ENCODE measurements at regions not wholly inside any gene's neighbourhood (a gene's known extent, or its start where the extent isn't known, plus 50 kb on each side); places are given as distances from the start of the nearest gene placed in this dataset.

GRCh38 chr10:9615189-9615588 lies 1402.5 kb upstream of the CELF2 start:
- DNase-seq (ENCODE audit: insufficient read length, low spot score) (no peak), FAIRE-seq (no peak)

GRCh38 chr10:9621216-9621615 lies 1396.5 kb upstream of the CELF2 start:
- FAIRE-seq = no peak
- no peak for DNase-seq (ENCODE audit: insufficient read length, low spot score)

DNA sequence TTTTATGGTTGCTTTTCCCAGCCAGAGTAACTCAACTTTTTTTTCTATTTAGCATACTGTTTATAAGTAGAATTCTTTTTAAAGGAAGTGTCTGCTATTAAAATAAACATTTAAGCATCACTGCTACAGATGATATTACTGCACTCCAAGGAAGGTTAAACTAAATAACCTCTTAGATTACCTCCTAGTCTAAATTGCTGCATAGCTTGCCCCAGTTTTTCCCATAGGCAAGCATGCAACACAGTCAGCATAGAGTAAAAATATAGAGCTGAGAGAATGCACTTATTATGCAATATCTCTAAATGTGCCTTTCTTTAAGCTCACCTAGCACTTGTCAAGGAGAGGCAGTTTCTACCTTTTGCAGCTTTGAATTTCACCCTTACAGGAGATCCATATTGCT lies 1392.4 kb upstream of the CELF2 start:
- DNase-seq (ENCODE audit: insufficient read length, low spot score) (no peak), FAIRE-seq (no peak)

DNA sequence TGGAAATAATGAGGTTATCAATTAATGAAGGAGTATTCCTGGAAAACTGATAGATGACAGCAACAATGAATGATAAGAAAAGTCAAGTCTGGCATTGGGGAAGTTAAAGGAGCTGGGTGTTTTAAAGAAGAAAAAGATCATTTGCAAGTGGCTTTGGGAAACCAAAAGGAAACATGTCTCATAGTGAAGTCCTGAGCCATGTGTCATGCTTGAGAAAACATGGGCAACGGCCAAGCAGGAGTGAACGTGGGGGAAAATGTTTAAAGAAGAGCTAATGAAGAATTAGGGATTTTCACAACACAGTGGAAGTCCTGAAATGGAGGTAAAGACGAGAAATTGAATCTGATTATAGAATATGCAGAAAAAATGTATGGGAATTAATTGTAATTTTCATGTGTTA lies 1383.2 kb upstream of the CELF2 start:
- DNase-seq (ENCODE audit: insufficient read length, low spot score) = no peak
- no peak for FAIRE-seq

DNA sequence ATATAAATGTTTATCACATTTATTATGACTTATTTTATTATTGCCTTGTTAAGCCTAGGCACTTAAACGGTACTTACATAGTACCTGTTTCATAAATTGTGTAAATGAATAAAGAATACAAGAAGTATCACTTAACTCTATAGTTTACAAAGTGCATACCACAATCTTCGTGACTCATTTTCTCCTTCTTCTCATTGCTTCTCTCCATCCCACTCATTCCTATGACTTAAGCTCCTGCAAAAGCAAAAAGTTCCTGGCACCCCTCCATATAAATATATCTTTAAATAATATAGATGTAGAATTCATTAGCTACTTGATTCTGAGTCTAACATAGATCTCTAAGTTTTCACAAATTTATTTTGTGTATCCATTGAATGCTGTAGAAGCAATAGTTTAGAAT lies 1382.0 kb upstream of the CELF2 start:
- FAIRE-seq (no peak), DNase-seq (ENCODE audit: insufficient read length, low spot score) (no peak)

GRCh38 chr10:9636216-9636615 lies 1381.5 kb upstream of the CELF2 start:
- DNase-seq (ENCODE audit: insufficient read length, low spot score) = no peak

GRCh38 chr10:9643782-9644181 lies 1373.9 kb upstream of the CELF2 start:
- no peak for FAIRE-seq
- no peak for DNase-seq (ENCODE audit: insufficient read length, low spot score)

More at GRCh38 chr10:9636216-9636615, 1381.5 kb upstream of the CELF2 start:
- no peak for FAIRE-seq

- DNase-seq (ENCODE audit: insufficient read length, low spot score) = no peak
- no peak for FAIRE-seq
Measured at GRCh38 chr10:9645404-9645803, 1372.3 kb upstream of the CELF2 start.

DNA sequence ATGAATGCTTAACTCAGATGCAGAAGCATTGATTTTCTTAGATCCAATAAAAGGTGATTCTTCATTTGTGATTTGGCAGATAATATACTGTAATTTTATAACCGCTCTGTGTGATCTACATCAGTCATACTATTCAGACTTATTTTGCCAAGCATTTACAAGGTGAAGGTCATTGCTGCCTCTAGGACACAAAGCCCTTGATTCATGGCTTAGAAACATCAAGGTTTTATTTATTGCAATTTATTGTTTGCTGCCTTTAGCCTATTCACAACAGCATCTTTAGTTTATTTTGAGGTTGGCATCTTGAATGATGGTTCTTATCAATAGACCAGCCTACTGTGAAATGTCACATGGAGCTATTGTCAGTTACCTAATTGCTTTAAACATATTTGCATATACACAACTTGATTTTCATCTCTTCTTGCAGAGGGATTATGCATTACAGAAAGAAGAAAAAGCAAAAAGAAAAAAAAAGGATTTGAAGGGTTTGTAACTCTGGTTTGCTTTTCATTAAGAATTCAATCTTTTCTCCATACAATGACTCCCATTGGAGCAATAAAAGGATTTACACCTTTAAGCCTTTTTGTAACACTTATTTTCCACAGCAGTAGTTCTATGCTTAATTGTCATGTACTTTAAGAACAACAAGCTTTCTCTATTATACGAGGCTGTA lies 1371.6 kb upstream of the CELF2 start:
- FAIRE-seq (no peak), DNase-seq (ENCODE audit: insufficient read length, low spot score) (no peak)

DNA sequence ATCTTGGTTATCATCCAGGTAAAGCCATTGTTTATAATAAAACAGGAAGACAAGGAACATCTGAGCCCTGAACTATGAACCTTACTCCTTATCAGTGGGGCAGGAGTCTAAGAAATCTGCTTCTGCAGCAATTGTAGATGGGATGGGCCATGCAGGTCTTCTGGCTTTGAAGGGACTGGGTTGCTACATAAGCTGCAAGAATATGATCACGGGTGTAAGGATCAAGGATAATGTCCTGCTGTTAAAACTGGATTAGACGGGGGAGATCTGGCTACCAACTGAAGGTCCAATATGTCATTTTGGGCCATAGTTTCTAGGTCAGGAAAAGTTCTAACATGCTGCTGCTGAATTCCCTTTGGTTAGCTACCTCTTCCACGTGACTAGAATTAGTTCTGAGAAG lies 1363.4 kb upstream of the CELF2 start:
- no peak for DNase-seq (ENCODE audit: insufficient read length, low spot score)
- FAIRE-seq = no peak

DNA sequence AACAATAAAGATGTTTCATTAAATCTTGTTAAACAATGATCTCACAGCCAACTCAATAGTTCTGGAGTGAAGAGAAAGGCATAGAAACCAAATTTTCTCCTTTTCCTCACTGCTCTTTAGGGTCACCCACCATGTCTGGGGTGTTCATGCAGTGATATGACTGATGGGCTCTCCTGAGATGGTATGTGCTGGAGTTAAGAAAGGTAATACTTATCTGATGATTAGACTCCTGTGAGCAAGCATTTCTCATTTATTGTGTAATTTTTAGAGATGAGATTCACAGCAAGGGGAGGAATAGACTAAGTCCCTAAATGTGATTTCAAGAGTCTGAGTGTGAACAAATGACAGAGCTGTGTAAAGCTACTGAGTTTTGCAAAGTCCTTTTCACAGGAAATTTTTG lies 1361.3 kb upstream of the CELF2 start:
- no peak for DNase-seq (ENCODE audit: insufficient read length, low spot score)
- FAIRE-seq = no peak

DNA sequence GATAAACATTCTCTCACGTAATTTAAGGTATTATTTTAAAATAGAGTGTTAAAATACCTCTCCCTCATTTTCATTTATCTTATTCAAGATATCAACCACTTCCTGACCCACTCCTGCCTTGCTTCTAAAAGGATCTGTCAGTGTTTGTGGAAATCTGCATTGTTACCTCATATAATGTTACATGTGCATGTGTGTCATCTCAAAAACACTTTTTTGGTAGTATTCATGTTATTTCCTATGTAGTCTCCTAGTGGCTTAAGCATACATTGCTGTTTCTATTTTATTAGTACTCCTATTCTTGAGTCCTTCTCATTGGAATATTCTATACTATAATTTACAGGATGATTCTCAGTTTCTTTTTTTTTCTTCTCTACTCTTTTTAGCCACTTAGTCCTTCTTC lies 1360.7 kb upstream of the CELF2 start:
- DNase-seq (ENCODE audit: insufficient read length, low spot score) = no peak
- FAIRE-seq = no peak

GRCh38 chr10:9657530-9657929 lies 1360.1 kb upstream of the CELF2 start:
- no peak for FAIRE-seq
- DNase-seq (ENCODE audit: insufficient read length, low spot score) = no peak

- DNase-seq (ENCODE audit: insufficient read length, low spot score) = no peak
- FAIRE-seq = no peak
Measured at GRCh38 chr10:9668411-9668810, 1349.3 kb upstream of the CELF2 start.

- DNase-seq (ENCODE audit: insufficient read length, low spot score) (no peak), FAIRE-seq (no peak)
Measured at GRCh38 chr10:9670911-9671310, 1346.8 kb upstream of the CELF2 start.

- DNase-seq (ENCODE audit: insufficient read length, low spot score) = no peak
Measured at GRCh38 chr10:9681655-9682054, 1336.0 kb upstream of the CELF2 start.

DNA sequence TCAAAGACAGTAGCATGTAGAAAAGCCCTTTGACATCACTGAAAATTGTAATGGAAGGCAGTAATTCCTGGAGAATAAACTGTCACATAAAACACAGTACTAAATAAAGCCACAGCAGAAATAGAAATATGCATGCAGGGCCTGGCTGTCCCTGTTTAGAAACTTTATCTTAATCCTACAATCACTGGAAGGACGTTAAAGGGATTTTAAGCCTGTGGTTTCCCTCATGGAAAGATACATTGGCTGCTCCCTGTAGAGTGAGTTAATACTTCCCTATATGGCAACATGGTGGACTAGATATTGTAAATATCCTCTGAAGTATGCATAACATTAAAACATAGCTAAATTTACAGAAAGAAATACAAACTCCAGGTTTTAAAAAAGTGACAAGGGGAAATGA lies 1334.9 kb upstream of the CELF2 start:
- no peak for FAIRE-seq
- DNase-seq (ENCODE audit: insufficient read length, low spot score) = no peak

More at GRCh38 chr10:9681655-9682054, 1336.0 kb upstream of the CELF2 start:
- no peak for FAIRE-seq

DNA sequence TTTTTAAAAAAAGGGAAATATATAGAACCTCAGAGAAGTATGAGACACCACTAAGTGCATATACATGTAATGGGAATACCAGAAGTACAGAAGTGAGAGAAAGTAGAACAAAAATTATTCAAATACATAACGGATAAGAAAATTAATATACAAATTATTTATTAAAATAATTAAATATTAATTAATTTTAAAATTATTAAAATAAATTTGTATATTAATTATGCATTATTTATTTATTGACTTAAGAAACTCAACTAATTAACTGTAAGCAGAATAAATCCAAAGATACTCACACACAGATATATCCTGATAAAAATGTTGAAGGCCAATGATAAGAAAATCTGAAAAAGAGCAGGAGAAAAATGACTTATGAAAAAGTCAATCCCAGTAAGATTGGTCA lies 1333.5 kb upstream of the CELF2 start:
- no peak for FAIRE-seq

DNA sequence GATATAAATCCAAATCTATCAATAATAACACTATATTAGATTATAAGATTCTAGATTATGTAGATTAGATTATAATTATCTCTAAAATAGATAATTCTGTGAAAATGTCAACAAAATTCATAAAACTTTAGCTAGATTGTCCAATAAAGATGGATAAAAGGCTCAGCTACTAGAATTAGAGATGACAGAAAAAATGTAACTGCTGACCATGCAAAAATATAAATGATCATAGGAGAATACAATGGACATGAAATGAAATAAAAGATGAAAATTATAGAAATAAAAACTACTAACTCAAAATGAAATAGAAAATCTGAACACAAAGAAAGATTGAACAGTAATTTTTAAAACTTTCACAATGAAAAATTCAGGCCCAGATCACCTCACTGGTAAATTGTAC lies 1332.1 kb upstream of the CELF2 start:
- no peak for DNase-seq (ENCODE audit: insufficient read length, low spot score)
- no peak for FAIRE-seq

More for the DNA sequence above, 1333.5 kb upstream of the CELF2 start:
- DNase-seq (ENCODE audit: insufficient read length, low spot score) = no peak

DNA sequence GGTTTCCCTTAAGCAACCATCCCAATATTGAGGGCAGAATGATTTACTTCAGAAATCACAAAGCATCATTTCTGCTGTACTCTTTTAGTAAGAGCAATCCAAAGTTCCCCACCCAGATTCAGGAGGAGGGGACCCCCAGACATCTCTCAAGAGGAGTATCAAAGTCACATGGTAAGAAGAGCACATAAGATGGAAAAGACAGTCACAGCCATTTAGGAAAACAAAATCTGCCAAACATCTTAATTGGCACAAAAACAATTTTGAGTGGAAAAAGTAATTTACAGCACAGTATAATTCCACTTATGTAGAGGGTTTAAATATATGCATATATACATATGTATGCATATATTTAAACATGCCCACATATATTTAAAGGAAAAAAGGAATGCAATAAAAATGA lies 1329.0 kb upstream of the CELF2 start:
- no peak for DNase-seq (ENCODE audit: insufficient read length, low spot score)
- no peak for FAIRE-seq

- DNase-seq (ENCODE audit: insufficient read length, low spot score) (no peak), FAIRE-seq (no peak)
Measured at GRCh38 chr10:9707216-9707615, 1310.5 kb upstream of the CELF2 start.

GRCh38 chr10:9709849-9710248 lies 1307.8 kb upstream of the CELF2 start:
- FAIRE-seq (no peak), DNase-seq (ENCODE audit: insufficient read length, low spot score) (no peak)

DNA sequence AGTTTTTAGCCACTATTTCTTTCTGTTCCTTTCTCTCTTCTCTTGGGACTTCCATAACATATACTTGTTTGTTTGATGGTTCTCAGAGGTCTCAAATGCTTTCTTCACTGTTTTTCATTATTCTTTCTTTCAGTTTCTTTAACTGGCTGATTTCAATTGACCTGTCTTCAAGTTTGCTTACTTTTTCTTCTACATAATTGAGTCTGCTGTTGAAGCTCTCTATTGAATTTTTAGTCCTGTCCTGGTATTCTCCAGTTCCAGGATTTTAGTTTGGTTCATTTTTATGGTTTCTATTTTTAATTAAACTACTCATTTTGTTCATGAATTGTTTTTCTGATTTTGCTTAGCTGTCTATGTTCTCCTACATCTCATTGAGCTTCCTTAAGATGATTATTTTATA lies 1305.3 kb upstream of the CELF2 start:
- no peak for DNase-seq (ENCODE audit: insufficient read length, low spot score)
- FAIRE-seq = no peak

Data from HTR-8/SVneo (cell line).